SW 1271 (cell line): ENCODE measurements at regions not wholly inside any gene's neighbourhood (a gene's known extent, or its start where the extent isn't known, plus 50 kb on each side); places are given as distances from the start of the nearest gene placed in this dataset.

Experiments
- DNase-seq, 2 experiments: peaks; one replicate each; lab custom pipeline; 2025; lab: John Stamatoyannopoulos, UW

DNA sequence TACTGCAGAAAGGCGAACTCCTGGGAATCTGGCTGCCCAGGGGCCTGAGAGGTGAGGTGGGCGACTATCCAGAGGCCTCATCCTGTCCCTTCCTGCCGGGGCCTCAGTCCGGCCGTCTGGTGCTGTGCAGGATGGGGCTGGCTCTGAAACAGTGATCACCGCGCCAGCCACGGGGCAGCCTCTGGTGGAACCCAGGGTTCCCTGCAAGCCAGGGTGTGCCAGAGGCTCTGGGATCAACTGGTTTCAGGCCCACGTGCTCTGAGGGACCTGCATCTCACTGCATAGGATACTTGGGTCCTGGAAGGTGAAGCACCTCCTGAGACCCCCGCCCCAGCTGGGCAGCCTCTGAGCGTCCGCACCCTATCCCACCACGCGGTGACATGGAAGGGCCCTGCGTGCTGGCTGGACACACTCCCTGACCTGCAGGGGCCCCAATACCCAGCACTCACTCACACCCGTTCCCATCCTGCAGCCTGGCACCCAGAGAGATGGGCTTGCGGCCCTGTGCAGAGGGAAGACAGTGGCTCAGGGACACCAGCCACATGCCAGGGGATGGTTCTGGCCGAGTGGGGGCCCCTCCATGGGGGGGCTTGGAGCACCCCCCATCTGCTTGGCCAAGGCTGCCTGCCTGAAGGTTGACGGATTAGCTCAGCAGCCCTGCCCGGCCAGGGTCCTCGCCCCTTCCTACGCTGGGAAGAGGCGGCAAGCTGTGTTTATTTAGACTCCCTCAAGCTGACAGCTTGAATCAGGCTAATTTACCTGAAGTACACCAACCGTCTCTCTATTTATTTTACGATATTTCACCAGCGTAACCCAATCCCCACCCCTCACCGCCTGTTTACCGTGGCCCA, 64.3 kb upstream of the TTC34 start:
- no peak for DNase-seq

DNA sequence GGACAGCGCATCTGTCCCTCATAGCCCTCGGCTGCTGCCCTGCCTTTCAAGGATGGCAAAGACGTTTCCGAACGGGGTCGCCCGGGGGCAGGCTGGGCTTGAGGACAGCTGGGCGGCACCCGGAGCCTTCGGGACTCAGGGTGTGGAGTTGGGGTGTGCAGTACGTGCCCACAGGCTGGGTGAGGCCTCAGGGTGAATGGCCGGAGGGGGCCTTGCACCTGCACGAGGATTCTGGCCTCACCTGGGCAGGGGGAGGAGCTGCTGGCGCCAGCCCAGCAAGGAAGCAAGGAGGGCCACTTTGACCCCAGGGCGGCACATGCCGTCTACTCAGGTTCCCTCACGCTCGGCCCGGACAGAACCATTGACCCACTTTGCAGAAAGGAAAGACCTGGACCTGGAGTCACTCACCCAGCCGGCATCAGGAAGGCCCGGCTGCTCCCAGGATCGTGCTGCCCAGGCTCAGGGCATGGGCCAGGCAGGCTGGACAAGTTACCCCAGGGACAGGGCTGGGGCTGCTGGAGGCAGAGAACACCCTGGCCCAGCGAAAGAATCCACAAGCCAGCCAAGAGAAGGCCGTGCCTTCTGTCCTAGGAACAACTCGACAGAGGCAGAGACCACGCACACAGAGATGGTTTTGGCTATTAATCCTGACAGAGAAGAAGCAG, 65.1 kb upstream of the TTC34 start:
- DNase-seq = no peak

DNA sequence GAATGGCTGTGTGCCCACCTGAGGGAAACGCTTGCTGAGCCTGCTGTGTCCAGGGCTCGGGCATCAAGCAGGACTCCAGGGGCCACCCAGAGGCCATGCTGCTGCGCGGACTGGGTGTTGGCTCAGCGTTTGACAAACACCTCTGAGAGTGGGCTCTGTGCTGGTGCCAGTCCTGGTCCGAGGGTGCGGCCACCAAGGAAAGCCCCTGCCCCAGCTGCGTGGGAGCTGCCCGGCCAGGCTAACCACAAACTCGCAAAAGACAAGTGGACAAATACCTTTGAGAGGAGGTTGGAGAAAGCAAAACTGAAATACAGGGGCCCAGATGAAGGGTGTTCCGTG, 65.6 kb upstream of the TTC34 start:
- no peak for DNase-seq

DNA sequence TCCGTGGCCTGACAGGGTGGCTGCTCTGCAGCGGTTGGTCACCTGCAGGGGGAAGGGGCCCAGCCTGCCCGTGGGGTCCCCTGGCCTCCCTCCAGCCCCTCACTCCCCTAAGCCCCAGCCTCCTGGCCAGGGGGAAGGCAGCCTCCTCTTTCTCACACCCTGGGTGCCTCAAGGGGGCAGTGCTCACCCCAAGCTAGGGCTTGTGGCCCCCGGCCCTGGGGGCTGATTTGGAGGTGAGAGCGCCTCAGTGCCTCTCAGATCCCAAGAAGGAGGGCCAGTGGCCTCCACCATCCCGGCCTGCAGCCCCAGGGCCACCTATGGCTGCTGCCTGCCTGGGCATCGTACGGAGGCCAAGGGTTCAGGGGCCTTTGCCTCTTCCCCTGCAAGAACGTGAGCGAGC, 66.4 kb upstream of the TTC34 start:
- no peak for DNase-seq

DNA sequence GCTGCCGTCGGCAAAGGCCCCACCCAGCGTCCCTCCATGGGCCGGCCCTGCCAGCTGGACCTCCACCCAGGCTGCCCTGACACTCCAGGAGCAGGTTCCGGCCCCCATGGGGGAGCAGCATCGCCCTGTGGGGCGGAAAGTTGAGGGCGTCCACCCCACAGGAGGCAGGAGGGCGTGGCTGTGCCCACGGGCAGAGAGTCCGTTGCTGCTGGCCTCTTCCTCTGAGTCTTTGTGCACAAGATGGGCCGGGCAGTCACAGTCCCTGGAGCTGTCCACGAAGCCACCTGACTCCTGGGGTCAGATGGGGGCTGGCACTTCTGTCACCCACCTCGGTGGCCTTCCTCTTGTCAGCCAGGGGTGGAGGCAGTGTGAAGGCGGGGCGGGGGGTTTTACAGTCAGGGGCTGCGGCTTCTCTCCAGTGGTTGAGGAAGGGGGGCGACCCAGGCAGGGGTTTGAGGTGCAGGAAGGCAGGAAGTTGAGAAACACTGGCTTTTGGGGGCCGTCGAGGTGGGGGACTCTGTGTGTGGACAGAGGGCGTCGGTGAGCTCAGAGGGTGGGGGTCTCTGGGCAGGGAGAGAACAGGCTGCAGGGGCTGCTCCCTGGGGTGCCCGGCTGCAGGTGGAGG, 67.2 kb upstream of the TTC34 start:
- DNase-seq = no peak

DNA sequence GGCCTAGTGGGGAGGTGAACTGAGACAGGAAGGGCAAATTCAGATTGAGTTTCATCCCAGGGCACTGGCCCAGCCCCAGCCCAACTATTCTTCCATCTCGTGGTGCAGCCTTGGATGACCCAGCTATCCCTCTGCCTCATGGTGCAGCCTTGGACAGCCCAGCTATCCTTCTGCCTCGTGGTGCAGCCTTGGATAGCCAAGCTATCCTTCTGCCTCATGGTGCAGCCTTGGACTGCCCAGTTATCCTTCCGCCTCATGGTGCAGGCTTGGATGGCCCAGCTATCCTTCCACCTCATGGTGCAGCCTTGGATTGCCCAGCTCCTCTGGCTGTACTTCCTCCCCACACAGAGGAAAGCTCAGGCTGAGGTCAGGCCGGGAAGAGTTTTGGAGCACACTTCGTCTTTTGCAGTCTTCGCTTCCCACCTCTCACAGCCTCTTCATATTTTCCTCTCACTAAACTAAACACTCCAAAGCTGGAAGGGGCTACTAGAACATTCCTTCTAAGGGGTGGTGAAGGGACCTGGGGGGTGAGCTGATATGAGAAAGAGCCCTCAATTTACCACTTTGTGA, 69.8 kb upstream of the TTC34 start:
- no peak for DNase-seq

DNA sequence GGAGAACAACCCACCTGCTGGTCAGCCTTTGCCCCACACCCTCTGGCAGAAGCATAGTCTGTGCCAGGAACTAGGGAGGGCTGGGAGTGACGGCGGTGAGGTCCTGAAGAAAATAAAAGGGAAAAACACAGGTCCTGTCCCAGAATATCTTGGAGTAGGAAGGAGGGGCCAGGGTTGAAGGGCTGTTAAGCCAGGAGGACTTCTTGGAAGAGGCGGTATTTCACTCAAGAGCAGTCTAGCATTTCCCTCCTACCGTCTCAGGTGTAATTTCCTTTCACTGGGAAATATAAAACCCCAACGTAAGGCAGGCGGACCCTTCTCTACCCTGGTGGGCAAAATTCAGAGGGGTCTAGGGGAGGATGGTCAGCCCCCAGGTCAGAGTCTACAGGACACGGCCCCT, 72.7 kb upstream of the TTC34 start:
- no peak for DNase-seq

DNA sequence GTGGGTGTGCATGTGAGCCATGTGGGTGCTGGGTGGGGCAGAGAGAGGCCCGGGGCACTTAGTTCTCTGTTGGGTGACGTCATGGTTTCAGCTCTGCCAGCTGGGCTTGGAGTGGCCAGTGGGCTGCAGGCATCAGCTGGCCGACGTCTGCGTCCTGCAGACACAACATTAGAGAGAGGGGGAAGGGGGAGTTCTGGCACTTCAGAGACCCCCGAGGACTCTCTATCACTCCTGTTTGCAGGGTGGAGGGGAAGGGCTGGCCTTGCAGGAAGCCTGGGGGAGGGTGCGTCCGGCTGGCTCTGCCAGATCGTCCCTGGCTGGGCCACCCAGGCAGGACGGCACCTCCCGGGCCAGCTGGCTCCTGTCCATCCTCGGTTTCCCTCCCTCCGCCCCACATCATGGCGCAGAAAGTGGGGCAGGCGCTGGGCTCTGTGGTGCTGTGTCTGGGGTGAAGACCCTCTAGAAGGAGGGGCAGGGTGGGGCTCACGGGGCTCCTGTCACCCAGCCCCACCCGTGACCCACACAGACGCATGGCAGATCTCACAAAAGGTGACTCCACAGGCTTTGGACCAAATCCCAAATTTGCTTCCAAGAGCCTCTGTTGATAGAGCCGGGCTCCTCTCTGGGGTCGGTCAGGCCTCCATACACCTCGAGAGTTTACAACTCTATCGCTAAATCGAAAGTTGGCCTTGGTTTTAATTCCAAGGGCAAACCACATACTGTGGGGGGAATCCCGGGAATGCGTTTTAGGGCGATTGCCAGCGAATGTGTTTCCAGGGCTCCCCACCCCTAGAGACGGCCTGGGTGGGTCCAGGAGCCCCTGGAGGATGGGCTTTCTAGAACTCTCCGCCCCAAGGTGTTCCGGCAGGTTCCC, 73.4 kb upstream of the TTC34 start:
- DNase-seq = no peak

DNA sequence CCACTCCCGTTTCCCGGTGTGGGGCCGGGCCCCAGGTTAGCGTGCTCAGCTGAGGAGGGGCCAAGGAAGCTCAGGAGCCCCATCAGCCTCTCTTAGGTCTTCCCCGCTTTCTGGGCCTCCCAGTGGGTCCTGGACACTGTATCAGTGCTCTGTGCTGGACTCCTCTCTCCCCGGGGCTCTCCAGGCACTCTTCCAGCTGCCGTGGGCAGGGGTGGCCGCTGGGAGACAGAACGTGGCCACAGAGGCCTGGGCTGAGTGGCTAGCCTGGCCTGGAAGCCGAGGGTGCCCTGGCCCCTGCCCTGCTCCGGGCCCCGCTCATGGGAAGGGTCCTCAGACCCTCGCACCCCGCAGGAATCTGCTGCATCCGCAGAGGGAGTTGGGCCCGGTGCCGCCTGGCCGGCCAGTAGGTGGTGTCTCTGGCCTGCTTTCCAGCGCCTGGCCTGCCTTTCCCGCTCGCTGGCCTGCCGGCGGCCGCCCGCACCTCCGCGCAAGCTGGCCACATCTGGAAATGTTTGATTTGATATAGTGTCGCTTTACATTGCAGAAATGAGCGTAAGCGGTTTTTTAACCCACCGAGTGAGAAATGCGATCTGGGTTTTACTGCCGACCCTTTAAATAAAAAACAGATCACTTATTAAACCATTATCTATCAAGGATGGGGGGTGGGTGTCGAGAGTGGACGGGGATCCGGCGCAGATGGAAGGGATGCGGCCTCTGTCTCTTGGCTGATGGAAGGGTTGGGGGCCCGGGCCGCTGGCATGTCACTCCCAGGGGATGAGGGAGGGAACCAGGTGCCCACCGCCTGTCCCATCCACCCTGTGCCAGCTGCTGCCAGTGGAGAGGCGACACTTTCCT, 74.4 kb upstream of the TTC34 start:
- no peak for DNase-seq

DNA sequence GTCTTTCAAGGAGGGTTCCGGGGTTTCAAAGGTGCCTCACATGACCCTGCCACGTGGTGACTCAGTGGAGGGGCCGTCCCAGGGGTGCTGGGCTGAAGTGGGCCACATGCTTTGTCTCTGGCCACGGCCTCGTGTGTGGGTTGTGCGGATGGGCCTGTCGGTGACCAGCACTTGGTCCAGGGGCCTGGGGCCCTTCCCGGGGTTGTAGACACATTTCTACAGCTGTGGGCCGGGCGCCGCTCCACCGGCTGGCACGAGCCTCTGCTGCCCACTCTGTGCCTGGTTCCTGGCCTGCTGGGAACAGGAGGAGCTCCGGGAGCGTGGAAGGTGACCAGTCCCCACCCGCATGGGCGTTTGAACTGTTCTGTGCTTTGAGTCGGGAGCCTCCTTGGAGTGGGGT, 75.4 kb upstream of the TTC34 start:
- DNase-seq = no peak

DNA sequence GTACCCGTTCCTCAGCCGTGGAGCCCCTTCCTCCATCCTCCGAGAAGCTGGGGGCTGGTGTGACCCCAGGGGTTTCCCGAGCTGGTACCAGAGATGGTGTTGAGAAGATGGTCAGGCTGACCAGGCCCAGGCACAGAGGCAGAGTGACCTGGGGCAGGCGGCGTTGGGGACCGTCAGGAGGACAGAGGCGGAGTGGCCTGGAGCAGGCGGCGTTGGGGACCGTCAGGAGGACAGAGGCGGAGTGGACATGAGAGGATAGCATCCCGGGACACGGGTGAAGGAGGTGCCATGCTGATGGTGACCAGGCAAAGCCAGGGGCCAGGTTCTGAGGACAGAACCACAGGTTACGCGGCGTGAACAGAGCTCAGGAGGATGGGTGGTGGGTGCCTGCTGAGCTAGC, 75.9 kb upstream of the TTC34 start:
- DNase-seq = no peak

DNA sequence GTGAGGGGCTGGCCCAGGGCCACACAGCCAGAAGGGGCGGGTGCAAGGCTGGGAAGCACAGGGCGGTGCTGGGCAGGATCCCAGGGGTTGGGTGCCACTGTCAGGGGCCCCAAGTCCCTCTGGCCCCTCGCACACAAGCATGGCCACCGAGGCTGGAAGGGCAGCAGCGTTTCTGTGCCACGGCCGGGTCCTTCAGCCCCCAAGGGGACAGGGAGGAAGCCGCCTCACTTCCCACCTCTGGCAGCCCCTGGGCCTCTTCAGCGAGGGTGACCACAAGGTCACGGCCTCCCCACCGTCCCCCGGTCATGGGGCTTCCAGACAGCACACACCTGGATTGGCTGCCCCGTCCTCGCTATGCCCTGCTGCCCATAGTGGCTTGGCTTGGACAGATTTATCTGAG, 77.1 kb upstream of the TTC34 start:
- DNase-seq = no peak

DNA sequence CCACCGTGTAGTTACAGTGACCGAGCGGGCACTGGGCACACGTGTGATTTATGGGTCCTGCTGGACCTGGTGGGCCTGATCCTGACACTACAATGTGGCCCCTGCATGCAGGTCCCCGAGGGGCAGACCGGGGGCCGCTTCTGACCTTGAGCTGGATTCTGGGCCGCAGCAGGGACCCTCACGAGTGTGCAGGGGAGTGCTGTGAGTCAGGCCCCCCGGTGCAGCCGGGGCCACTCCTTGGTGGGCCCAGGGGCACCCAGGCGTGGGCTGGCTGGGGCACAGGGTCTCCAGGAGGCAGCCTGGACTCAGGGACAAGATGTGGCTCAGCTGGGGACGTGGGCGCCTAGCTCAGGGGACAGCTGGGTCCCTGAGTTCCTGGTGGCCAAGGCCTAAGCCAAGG, 77.5 kb upstream of the TTC34 start:
- DNase-seq = no peak

DNA sequence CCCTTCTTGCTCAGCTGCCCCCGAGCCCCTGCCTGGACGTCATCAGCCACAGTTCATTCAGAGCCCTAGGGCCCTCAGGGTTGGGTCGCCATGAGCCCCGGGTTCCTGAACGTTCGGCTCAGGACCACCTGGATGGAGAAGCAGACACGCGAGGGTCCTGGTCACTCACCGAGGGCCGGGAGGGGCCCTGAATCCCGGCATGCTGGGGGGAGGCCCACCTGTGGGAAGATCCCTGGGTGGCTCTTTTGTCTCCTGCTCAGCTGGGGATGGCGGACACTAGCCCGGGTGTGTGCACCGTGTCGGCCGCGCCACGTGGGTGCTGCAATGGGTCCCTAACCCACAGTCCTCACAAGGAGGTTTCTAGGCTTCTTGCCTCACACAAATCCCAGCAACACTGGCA, 78.1 kb upstream of the TTC34 start:
- no peak for DNase-seq

DNA sequence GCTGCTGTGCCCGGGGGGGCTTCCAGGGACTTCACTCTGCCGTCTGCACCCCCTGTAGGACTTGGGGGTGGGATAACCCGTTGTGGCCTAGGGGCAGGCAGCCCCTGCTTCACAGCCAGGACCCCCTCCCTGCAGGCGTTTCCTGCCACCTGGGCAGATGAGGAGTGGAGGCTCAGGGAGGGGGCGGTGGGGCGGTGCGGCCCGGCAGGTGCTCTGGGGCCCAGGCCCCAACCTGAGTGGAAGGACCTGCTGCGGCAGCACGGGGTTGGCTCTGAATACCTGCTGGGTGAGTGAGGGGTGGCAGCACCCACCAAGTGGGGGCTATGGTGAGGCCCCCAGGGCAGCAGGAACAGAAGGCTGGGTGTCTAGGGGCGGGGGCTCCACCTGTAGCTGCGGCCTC, 78.6 kb upstream of the TTC34 start:
- DNase-seq = no peak

DNA sequence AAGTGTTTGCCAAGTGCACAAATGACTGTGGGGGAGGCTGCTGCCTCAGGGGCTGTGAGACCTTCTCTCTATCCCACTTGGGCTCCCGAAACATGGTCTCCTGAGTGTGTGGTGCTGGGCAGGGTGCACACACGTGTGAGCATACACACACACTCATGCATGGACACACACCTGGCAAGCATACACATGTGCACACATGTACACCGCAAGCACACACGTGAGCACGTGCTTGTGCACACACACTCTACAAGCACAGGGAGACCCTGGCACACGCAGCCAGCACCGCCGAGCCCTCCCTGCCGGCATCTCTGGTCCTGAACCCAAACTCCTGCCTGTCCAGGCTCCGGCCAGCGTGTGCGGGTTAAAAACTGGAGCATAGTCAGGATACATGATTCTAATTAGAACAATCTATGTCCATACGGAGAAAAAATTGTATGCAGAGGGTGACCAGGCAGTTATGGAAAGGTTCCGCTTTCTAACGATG, 79.4 kb upstream of the TTC34 start:
- DNase-seq = no peak

DNA sequence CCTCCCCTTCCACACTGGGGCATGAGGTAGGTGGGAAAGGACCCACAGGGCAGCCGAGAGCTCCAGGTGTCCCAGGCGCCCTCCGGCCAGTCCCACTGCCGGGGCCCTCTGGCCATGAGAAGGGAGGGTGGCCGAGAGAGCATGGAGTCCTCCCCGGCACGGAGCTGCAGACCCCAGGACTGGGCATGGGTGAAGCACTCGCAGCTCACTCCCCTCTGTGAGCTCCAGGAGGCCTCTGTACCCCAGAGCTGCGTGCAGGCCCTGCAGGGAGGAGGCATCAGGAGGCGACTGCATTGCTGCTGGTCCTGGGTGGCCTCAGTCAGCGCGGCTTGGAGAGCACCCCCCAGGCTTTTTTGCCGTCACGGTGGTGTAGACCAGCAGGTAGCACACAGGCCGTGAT, 80.1 kb upstream of the TTC34 start:
- no peak for DNase-seq

DNA sequence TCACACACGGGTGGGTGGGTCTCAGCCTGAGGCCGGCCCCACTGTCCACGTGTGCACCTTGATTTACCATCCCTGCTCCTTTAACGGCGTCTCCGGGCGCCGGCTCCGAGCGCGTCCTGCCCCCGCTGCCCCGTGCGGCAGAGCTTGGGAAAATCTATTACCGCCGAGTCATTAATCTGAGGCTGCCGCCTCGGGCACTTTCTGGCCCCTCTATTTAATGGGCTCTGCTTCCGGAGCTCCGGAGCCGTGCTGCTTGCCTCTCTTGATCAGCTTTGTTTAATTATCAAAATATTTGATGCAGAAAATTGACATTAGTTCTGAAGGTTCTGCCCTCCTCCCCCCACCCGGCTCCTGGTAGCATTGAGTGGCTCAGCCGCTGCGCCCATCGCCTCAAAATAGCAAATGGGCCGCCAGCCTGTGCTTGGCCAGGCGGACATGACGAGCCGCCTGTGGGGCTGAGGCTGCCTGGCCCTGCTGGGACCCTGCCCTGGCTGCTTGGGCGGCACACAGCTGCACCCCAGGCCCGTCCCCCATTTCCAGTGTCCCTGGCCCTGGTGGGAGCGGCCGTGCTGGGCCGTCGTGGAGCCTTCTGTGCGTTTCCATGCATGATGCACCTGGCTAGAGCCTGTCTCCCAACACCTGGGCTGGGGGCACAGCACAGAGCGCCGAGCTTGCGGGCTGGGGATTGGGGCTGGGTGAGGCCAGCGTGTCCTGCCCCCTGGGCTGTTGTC, 81.6 kb upstream of the TTC34 start:
- no peak for DNase-seq

DNA sequence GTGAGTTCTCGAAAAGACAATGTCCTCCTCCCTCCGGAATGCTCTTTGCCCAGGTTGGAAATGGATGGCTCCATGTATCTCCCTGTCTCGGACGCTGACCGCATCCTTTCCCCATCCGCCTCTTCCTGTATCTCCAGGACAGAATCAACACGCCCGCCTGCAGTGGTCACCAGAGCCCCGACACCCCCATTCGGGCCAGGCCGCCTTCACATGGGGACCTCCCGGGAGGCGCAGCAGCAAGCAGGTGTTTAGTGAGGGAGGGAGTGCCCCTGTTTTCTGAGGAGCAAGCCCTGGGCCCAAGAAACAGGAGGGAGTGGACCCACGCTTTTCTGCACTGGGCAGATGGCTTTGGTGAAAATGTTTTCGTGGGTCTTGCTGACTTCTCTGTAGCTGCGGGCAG, 83.5 kb upstream of the TTC34 start:
- DNase-seq = no peak

DNA sequence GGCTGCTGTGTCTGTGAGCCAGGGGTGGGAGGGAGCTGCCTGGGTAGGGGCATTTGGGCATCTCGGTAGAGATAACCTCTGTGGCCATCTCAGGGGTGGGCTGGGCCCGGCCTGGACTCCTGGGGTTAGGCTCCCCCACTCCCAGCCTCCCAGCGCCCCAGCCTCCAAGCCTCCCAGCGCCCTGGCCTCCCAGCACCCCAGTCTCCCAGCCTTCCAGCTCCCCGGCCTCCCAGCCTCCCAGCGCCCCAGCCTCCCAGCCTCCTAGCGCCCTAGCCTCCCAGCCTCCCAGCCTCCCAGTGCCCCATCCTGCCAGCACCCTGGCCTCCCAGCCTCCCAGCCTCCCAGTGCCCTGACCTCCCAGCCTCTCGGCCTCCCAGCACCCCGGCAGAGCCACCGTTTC, 85.1 kb upstream of the TTC34 start:
- DNase-seq = no peak
